ENCODE measurements at regions not wholly inside any gene's neighbourhood (a gene's known extent, or its start where the extent isn't known, plus 50 kb on each side); places are given as distances from the start of the nearest gene placed in this dataset.

DNA sequence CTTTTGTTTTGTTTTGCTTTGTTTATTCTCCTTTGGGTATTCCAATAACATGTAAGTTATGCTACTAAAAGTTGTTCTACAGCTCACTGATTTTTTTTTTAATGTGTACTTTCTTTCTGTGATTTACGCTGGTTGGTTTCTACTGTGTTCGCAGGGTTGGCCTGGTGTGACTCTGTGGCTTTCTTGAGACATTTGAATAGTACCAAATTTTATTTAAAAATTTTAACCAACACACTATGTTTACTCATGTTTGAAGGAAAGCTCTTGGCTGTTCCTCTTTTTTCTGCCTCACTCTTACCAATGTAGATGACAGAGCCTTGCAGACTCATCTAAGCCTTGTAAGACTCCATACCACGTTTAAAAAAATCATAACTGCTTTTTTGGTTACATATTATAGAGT is 1784.9 kb upstream of the DEFB115 start:
- TF ChIP-seq, protein P1, sequence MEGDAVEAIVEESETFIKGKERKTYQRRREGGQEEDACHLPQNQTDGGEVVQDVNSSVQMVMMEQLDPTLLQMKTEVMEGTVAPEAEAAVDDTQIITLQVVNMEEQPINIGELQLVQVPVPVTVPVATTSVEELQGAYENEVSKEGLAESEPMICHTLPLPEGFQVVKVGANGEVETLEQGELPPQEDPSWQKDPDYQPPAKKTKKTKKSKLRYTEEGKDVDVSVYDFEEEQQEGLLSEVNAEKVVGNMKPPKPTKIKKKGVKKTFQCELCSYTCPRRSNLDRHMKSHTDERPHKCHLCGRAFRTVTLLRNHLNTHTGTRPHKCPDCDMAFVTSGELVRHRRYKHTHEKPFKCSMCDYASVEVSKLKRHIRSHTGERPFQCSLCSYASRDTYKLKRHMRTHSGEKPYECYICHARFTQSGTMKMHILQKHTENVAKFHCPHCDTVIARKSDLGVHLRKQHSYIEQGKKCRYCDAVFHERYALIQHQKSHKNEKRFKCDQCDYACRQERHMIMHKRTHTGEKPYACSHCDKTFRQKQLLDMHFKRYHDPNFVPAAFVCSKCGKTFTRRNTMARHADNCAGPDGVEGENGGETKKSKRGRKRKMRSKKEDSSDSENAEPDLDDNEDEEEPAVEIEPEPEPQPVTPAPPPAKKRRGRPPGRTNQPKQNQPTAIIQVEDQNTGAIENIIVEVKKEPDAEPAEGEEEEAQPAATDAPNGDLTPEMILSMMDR (IDR thresholded peaks at IDR 0.05; ENCODE audit: insufficient read depth, low read length, poor library complexity, severe bottlenecking): no peak
- TF ChIP-seq EZH2phosphoT487 (conservative IDR thresholded peaks at IDR 0.05; ENCODE audit: low read length): no peak
